ENCODE measurements at regions not wholly inside any gene's neighbourhood (a gene's known extent, or its start where the extent isn't known, plus 50 kb on each side); places are given as distances from the start of the nearest gene placed in this dataset.

DNA sequence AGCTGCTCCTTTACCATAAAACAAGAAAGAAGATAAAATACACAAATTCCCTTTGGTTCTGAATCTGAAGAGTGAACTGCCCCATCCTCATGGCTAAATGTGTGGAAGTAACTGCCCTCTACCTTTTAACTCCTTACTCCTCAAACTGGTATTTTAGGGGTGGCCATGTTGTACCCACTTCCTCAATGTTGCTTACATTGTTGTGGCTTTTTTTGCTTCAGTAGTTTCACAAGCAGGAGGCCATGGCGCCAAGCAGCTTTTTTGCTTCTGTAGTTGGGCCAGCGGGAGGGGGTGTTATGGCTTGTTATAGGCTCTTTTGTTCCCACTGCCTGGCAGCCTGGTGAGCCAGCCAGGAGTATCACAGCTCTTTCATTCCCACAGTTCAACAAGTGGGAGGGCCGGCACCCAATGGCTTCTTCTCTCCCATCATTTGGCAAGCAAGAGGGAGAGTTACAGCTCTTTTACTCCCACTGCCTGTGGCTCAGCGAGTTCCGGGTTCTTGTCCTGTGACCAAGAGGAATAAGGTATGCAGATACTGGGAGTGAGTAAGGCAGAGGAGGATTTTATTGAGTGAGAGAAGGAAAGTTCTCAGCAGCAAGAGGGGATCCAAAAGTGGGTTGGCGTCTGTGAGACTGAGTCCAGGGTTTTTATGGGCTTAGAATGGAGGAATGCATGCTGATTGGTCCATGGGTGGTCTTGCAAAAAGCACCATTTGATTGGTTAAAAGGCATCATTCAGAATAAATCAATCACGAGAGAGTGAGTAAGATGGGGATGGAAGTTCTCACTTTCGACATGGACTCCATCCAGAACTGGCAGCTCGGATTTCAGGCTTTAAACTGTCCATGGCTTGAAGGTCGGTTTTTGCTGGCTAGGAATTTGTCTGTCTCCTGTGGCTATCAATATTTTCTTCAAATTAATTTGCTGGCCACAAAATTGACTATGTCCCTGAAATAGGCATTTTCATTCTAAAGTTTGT lies 429.6 kb downstream of the HLX start:
- no peak for DNase-seq (ENCODE audit: low spot score)

DNA sequence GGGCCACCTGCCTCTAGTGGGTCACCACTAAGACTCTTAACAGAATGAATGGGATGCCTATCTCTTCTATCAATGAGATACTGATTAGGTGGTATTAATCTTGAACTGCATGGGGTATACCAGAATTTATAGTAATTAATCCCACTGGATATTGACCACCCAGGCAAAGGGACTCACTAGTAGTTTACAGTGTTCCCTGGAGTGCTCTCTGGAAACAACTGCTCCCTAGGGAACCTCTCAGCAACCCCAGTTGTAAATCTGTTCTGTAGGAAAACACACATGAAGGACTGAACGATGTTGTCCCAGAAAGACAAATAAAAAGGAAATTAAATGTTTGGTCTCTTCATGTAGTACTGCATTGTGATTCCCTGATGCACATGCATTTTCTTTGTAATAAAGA lies 430.5 kb downstream of the HLX start:
- DNase-seq (ENCODE audit: low spot score) = no peak

DNA sequence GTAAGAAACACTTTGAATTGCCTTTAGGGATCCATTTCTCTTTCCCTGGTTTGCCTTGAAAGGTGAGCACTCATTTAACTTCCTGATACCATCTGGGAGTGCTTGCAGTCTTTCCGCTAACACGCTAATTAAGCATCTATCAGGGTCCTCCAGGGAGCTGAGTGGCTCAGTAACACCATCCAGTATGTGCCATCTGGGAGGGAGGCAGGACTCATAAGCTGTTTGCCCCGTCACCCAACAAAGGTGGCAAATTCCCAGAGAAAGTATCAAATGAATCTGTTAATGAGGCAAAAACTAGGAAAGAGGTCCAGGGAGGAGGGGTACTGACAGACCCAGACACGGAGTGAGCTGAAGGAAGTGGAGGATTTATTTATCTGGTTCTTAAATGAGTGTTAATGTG lies 430.9 kb downstream of the HLX start:
- DNase-seq (ENCODE audit: low spot score) = no peak

DNA sequence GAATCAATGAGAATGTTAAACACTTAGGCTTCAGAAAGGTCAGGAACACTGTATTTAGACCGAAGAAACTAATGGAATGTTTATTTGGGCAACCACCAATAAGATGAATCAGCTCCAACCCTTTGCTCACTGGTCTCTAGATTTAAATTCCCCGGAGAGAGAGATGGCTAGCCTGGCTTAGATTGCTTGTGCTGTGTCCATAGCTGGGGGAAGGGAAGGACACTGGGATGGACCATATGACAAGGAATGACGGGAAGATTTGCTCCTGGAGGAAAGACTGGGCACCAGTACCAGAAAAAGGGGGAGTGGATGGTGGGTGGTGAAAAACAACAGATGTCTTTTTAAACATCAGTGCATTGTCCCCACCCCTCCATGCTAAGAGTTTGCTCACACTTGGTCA lies 426.6 kb downstream of the DUSP10 start:
- no peak for DNase-seq (ENCODE audit: low spot score)

DNA sequence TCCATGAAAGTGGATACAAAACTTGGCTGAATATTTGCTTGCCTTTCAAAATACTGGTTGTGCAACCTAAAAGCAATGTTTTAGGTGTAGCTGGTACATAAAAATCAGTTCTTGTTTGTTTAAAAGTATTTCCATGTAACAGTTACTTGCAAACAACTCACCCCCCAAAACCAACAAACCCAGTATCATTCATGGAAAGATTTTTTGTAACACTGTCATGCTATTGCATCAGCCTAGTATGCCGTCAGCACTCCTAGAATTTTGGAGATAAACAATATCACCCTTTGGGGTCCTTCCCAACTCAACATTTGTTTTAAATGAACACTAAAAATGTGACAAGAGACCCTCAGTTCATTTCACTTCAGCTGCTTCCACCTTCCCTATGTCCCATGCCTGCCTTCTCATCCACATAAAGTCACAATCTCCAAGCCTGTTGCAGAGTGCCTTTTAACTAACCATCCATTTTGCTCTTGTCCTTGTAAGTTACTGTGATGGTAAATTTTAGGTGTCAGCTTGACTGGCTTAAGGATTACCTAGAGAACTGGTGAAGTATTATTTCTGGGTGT lies 425.3 kb downstream of the DUSP10 start:
- DNase-seq (ENCODE audit: low spot score) = no peak

DNA sequence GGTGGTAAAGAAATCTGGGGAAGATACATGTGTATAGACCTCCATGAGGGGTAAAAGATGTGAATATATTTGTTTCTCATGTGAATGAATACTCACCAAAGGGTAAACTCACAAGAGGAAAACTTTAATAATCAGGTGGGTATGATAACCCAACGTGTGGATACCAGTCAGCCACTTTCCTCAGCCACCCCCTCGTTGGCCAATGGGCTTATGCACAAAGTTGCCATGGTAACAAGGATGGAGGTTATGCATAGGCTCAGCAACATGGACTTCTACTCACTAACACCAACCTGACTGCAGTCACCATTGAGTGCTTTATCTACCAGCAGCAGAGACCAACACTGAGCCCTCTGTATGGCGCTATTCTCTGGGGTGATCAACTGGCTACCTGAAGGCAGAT lies 424.4 kb downstream of the DUSP10 start:
- no peak for DNase-seq (ENCODE audit: low spot score)

DNA sequence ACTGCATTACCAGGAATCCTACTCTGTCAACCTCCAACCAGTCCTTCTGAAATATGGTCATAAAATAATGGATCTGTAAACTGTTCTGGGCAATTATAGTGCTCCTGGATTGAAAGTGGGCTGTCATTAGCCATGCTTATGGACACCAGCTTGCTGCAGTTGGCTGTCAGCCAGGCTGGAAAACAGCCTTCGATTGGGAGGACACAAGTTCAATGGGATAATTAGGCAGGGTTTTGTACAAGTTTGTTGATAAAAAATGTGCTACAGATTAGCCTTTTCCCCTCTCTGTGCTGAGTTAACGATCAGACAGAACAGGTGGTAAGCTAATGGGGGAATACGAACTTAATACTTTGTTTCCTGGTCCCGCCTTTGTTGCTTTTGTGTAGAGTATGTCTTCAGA lies 413.9 kb downstream of the DUSP10 start:
- DNase-seq (ENCODE audit: low spot score) = no peak

DNA sequence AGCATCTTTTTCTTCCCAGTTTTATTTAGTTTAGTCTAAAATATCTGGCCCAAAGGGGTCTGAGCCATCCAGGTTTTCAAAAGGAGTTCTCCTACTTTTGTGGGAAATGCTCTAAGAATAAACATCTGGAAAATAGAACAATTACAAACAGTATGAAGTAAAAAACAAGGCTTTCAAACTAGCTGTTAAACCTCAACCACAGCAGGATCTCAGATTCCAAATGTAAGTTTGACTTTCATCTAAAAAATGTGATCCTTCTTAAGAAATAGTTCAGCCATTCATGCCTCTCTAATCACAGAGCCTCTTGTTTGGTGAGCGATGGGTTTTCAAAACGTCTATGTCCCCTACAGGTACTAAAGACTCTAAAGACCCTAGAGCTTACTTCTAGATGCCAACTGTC lies 413.5 kb downstream of the DUSP10 start:
- no peak for DNase-seq (ENCODE audit: low spot score)

DNA sequence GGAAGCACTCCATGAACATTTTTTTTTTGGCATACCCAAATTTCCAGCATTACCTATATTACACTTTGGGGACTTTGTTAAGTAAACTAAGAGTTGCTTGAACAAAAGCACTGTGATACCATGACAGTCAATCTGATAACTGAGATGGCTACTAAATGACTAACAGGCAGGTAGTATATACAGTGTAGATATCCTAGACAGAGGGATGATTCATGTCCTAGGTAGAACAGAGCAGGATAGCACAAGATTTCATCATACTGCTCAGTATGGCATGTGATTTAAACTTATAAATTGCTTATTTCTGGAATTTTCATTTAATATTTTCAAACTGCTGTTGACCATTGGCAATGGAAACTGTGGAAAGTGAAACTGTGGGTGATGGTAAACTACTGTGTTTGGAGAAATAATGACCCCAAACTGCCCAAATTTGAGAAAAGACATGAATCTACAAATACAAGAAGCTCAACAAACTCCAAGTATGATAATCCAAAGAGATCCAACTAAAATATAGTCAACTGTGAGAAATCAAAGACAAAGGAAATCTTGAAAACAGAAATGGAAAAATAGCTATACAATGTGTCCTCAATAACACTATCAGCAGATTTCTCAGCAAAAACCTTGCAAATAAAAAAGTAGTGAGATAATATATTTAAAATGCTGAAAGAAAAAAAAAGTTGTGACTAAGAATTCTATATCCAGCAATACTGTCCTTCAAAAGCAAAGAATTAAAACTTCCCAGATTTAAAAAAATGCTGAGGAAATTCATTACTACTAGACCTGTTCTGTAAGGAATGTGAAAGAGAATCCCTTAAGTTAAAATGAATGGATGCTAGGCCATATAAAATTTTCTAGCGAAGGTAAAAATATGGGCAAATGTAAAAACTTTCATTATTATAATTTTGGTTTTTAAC lies 410.4 kb downstream of the DUSP10 start:
- DNase-seq (ENCODE audit: low spot score) = no peak

DNA sequence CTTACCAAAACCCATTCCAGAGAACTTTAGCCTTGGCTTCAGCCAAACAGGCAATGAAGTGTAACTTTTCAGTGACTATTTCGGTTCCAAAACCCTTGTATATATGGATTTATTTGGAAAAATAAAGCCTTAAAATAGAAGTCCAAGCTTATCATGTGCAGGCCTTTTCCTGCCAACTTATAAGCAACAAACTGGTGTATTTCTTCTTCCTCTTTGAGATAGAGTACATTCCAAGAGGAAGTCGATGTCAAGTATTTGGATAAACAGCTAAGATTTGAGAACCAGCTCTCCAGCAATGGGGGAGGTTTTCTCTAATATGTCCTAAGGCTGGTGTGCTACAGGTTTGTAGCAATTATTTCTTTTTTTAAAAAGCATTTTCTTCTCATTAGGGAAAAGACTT lies 407.8 kb downstream of the DUSP10 start:
- DNase-seq (ENCODE audit: low spot score) = no peak

DNA sequence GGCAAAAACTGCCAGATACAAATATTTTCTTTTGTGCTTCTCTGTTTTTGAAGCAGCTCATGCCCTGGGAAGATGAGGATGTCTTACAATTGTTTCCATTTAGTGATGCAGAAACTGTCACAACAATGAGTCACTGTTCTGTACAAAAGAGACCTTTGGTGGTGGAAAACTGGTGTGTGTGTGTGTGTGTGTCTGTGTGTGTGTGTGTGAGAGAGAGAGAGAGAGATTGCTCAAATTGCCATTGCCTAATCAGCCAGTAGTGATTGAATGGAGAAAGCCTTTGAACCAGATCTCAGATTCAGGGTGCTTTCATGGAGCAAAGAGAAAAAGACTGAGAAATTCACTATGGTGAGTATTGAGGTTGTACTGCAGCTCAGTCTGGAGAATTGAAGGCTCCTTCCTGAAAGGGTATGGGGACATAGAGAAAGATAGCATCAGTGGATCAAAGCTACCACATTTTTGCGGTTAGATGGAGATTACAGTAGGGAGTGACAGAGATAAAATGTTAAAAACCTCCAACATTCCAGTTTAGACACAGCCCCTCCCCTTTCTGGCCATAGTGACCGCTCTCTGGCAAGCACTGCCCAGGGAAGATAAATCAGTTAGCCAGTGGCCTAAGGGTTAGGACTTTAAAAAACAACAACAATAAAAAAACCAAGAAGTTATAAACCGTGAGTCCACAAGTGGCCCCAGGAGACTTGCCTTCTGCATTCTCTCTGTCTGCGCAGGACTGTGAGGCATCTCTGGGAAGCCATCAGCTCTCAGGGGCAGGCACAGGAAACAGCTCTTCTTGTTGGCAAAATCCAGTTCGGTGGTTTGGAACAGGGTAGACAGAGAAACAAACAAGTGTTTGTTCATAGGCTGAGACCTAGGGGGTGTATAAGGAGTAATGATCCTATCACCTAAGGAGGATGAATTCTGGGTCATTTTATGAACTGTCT lies 406.5 kb downstream of the DUSP10 start:
- no peak for DNase-seq (ENCODE audit: low spot score)

DNA sequence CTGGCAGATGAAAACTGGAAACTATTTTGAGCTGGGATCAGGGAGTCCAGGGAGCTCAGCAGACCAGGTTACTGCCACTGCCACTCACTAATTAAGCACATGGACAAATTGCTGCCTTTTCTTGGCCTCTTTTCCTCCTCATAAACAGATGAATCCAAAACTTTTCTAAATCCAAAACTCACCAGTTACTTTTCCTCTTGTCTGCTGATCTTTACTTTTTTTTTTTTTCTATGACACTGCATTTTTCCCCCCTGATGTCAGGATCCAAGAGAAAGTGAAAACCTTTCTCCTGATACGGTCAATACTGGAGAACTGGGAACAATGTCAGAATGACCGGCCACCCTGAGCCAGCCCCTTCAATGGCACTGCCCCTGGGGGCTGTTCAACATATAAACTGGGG lies 405.8 kb downstream of the DUSP10 start:
- DNase-seq (ENCODE audit: low spot score) = no peak

DNA sequence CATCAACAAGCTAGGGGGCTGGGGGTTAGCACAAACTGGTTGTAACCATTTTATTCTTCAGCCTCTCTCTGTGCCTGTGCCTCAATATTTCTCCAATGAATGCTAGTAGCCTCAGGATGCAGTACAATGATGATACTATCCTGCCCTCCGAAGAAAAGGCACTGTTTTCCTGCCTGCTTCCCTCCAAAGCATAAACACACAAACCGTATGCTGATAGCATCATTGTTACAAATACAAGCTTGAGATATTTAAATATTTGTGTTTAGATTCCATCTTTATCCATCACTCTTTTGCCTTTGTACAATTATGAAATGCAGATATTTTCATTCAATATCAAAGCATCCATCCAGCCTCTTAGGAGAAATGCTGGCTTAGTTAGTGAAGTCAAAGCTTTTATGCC lies 404.8 kb downstream of the DUSP10 start:
- no peak for DNase-seq (ENCODE audit: low spot score)

DNA sequence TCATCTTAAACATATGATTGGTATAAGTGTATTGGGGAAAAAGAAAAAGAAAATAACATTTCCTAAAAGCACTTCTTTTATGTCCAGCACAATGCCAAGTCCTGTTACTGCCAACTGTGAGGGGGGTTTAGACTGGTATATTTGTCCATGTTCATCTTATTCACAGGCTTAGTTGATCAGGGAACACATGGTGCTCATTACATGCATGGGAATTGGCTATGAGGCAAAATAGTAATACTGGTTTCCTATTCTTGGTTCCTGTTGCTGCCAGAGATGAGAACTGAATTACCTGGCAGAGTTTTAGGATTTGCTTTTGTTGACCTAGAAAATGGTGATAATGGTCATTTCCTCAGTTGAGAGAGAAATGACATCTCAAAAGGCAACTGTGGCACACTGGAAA lies 398.8 kb downstream of the DUSP10 start:
- no peak for DNase-seq (ENCODE audit: low spot score)

DNA sequence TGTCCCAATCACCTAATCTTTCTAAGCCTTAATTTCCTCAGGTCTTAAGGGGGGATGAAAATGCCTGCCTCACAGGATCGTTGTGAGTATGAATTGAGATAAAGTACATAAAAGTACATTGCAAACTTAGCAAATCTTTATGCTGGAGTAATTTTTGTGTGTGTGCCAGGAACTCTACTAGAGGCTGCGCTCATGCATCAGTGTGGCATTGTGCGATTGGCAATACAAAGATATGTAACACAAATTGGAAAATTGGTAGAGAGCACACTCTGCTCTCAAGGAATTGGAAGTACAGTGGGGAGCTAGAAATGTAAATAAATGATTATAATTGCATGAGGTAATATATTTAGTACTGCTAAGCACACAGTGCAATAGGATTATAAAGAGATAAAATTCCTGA lies 398.3 kb downstream of the DUSP10 start:
- DNase-seq (ENCODE audit: low spot score) = no peak

DNA sequence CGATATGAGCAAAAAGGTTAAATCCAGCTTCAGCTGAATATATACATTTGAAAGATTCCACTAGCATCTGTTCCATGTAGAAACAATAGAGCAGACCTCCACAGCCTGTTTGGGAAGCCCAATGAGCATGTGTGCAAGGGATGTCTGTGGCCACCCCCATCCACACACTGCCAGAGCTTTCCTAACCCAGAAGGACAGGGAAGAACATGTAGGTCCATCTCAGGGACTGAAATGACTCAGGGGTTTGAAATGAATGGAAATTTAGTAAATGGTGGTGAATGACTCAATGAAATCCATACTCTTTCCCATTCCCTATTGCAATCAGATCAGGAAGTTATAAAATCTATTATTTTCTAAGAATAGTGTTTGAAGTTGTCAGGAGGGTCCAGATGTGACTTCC lies 397.2 kb downstream of the DUSP10 start:
- no peak for DNase-seq (ENCODE audit: low spot score)

DNA sequence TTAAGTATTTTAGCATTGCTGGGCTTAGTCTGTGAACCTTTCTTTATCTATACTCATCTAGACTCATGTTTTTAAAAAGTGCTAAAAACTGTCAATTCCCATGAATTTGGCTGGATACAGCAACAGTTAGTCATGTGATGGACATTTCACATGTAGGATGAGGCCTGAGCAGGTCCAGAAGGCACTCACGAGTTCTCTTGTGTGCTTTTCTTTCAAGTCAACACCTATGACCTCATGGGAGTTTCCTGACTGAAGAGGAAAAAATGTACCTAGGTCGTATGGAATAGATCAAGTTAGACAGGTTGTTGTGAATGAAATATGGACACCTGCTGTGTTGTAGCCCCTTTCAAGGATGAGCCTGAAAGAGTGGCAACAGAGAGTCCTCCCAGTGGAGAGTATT lies 394.2 kb downstream of the DUSP10 start:
- DNase-seq (ENCODE audit: low spot score) = no peak

DNA sequence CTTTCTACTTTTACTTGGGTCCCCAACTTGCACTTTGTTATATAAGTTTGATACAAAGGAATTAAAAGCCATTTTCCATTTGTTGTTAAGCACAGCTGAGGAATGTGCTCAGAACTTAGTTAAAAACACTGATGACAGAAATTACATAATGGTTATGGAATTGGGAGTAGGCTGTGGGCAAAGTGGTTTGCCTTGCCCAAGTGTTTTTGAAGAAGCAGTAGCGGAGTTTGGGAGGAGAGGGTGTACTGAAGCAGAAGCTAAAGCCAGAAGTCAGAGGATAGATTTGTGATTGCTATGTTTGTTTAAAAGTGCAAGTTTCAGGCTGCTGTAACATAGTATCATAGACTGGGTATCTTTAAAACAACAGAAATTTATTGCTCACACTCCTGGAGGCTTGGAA lies 391.8 kb downstream of the DUSP10 start:
- DNase-seq (ENCODE audit: low spot score) = no peak

DNA sequence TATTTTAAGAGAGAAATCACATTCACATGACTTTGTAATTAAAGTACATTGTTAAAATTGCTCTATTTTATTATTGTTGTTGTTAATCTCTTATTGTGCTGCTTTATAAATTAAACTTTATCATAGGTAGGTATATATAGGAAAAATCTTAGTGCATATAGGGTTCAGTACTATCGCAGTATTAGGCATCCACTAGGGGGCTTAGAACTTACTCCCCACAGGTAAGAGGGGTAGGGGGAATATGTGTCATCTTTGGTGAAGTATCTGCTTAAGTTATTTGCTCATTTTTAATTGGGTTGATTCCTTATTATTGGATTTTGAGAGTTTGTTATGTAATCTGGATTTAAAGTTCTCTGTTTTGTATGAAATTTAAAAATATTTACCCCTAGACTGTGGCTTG lies 385.2 kb downstream of the DUSP10 start:
- no peak for DNase-seq (ENCODE audit: low spot score)

DNA sequence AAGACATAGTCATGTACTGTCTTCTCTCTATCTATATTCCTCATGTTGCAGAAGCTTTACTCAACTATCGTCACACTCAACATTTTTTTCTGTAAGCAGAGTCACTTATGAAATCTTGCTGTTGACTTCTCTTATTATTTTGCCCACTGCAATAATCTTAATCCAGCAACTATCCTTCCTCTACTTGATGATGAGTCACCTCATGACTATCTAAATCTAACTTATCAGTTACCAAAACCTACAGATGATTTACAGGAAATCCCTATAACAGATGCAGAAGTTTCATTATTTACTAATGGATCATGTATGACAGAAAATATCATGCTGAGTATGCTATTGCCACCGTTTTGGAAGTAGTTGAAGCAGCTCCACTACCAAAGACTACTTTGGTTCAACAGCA lies 378.9 kb downstream of the DUSP10 start:
- DNase-seq (ENCODE audit: low spot score) = no peak

DNA sequence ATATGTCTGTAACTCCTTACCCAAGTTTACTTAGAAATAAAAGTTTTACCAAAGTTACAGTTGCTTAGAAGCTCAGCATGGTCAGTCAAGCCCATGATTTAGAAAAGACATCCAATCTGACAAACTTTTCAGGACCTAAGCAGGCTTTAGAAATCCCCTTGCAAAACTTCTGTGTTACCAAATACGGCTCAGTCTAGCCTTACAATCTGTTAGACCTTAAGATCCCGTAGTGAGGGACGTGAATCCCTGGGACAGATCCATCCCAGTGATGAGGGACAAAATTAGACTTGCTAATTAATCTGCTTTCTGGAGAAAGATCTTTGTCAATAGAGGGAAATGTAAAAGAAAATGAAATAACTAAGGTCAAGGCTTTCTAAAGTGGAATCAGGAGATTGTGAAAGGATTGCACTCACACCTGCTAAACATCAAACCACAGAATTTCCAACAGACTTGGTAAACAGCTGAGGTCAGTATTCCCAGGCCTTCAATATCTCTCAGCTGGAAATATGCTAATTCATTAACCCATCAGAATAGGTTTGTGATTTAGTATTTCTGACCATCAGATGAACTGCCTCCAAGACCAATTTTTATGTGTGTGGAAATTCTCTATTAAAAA lies 375.3 kb downstream of the DUSP10 start:
- no peak for DNase-seq (ENCODE audit: low spot score)

Measured in HuH-7 (cell line).